ENCODE measurements at regions not wholly inside any gene's neighbourhood (a gene's known extent, or its start where the extent isn't known, plus 50 kb on each side); places are given as distances from the start of the nearest gene placed in this dataset.
"Not testable (repeated sequence)": the region's sequence is repeated elsewhere in the genome, so short reads cannot be mapped to it uniquely, and the experiment has no call there.

GRCh38 chr16:11416228-11417001, 71.2 kb downstream of the RMI2 start:
- DNase-seq, result no peak

GRCh38 chr16:11417487-11417886, 72.2 kb downstream of the RMI2 start:
- DNase-seq, result no peak

GRCh38 chr16:11418506-11418905, 73.2 kb downstream of the RMI2 start:
- DNase-seq, result no peak

- not testable (repeated sequence) for DNase-seq
These were observed 74.8 kb downstream of the RMI2 start for GRCh38 chr16:11420067-11420466.

- DNase-seq, result no peak
These were observed 75.6 kb downstream of the RMI2 start for GRCh38 chr16:11420895-11421294.

- DNase-seq, result no peak
These were observed 77.4 kb downstream of the RMI2 start for GRCh38 chr16:11422381-11423314.

GRCh38 chr16:11423315-11424117, 78.3 kb downstream of the RMI2 start:
- DNase-seq, result no peak

- DNase-seq, result no peak
These were observed 78.8 kb downstream of the RMI2 start for GRCh38 chr16:11424118-11424460.

GRCh38 chr16:11425140-11425539, 79.9 kb downstream of the RMI2 start:
- DNase-seq, result no peak

- no peak for DNase-seq
These were observed 83.3 kb downstream of the RMI2 start for GRCh38 chr16:11428623-11428953.

- no peak for DNase-seq
These were observed 83.9 kb downstream of the RMI2 start for GRCh38 chr16:11429123-11429522.

- no peak for DNase-seq
These were observed 84.6 kb downstream of the RMI2 start for GRCh38 chr16:11429823-11430222.

GRCh38 chr16:11430601-11431317, 85.5 kb downstream of the RMI2 start:
- DNase-seq, result no peak

GRCh38 chr16:11431915-11432465, 86.7 kb downstream of the RMI2 start:
- no peak for DNase-seq

GRCh38 chr16:11432856-11433395, 87.7 kb downstream of the RMI2 start:
- DNase-seq, result no peak

GRCh38 chr16:11435576-11435975, 90.3 kb downstream of the RMI2 start:
- no peak for DNase-seq

GRCh38 chr16:11437069-11437468, 91.8 kb downstream of the RMI2 start:
- no peak for DNase-seq

GRCh38 chr16:11439790-11440656, 94.8 kb downstream of the RMI2 start:
- no peak for DNase-seq

GRCh38 chr16:11440657-11441012, 95.4 kb downstream of the RMI2 start:
- DNase-seq, result no peak

GRCh38 chr16:11445486-11445885, 100.2 kb downstream of the RMI2 start:
- DNase-seq, result no peak

GRCh38 chr16:11446566-11447119, 101.4 kb downstream of the RMI2 start:
- no peak for DNase-seq
